Loucy (cell line): ENCODE measurements at regions not wholly inside any gene's neighbourhood (a gene's known extent, or its start where the extent isn't known, plus 50 kb on each side); places are given as distances from the start of the nearest gene placed in this dataset.

Source experiments
- CTCF ChIP-seq: fragments of 200-600 bp; sonication (generic); conservative IDR thresholded peaks from 2 replicates; pipeline ENCODE4 v1.5.1; 2014; ENCODE audit warnings: mild to moderate bottlenecking, antibody characterized with exemption, low read length
- EZH2phosphoT487 ChIP-seq: fragments of 200-600 bp; IDR thresholded peaks from 2 replicates; pipeline ENCODE4 v1.6.1; 2018; ENCODE audit warnings: antibody characterized with exemption, mild to moderate bottlenecking, moderate library complexity, borderline replicate concordance

DNA sequence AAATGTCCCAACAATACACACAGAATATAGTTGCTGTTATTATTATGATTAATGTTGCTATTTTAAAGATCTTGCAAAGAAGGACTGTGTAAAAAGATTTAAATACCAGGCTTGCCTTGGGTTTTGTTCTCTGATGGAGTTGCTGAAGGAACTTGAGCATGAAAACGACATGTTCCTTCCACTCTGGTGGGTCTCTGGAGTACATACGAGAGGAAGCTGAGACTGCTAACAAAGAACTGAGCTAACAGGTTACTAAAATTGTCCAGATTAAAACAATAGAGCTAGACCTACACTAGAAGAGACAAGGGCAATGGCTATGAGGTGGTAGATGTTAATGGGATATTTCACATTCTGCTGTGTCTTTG is 612.2 kb downstream of the TSN start:
- TF ChIP-seq CTCF (no peak), EZH2phosphoT487 (no peak)
